Neural cell (in vitro differentiated cells): ENCODE measurements at regions not wholly inside any gene's neighbourhood (a gene's known extent, or its start where the extent isn't known, plus 50 kb on each side); places are given as distances from the start of the nearest gene placed in this dataset.

Experiments used
- H2AFZ ChIP-seq: fragments of 200-600, 300-800 bp; sonication (generic), shearing (Covaris generic); 2 replicates; pipeline ENCODE4 v1.6.0; 2014; ENCODE audit warnings: low read depth, mild to moderate bottlenecking, antibody characterized with exemption, low read length, moderate library complexity
- H3F3A ChIP-seq: fragments of 200-600 bp; shearing (Covaris generic); 2 replicates; pipeline ENCODE4 v1.6.1; 2016; ENCODE audit warnings: mild to moderate bottlenecking, moderate library complexity, mixed read lengths, antibody characterized with exemption, low read length; ENCODE audit not compliant: insufficient read depth, poor library complexity, severe bottlenecking
- H3K27ac ChIP-seq: fragments of 200-600, 300-800 bp; sonication (generic), shearing (Covaris generic); 2 replicates; pipeline ENCODE4 v1.5.1; 2014; ENCODE audit warnings: mild to moderate bottlenecking, low read length, moderate library complexity
- H3K27me3 ChIP-seq: fragments of 300-800, 200-600 bp; sonication (generic), shearing (Covaris generic); 2 replicates; pipeline ENCODE4 v1.6.0; 2014; ENCODE audit warnings: mild to moderate bottlenecking, low read depth, low read length, moderate library complexity; ENCODE audit not compliant: insufficient read depth
- H3K36me3 ChIP-seq: fragments of 300-800, 200-600 bp; sonication (generic), shearing (Covaris generic); 2 replicates; pipeline ENCODE4 v1.5.1; 2014; ENCODE audit warnings: mild to moderate bottlenecking, antibody characterized with exemption, low read length, moderate library complexity; ENCODE audit not compliant: insufficient read depth
- H3K4me2 ChIP-seq: fragments of 300-800, 200-600 bp; sonication (generic), shearing (Covaris generic); 2 replicates; pipeline ENCODE4 v1.6.0; 2014; ENCODE audit warnings: mild to moderate bottlenecking, low read length
- H3K4me3 ChIP-seq: fragments of 300-800, 200-600 bp; sonication (generic), shearing (Covaris generic); 2 replicates; pipeline ENCODE4 v1.5.1; 2014; ENCODE audit warnings: mild to moderate bottlenecking, low read length, moderate library complexity
- H3K79me2 ChIP-seq: fragments of 200-600 bp; shearing (Covaris generic); replicated peaks from 2 replicates; pipeline ENCODE4 v1.6.0; 2014; ENCODE audit warnings: mild to moderate bottlenecking, low read length, moderate library complexity; ENCODE audit not compliant: insufficient read depth
- H3K9ac ChIP-seq: fragments of 300-800, 200-600 bp; sonication (generic), shearing (Covaris generic); 2 replicates; pipeline ENCODE4 v1.6.1; 2016; ENCODE audit warnings: mild to moderate bottlenecking, low read length, mixed read lengths
- H3K9me2 ChIP-seq: fragments of 200-600 bp; shearing (Covaris generic); 2 replicates; pipeline ENCODE4 v1.6.1; 2016; ENCODE audit warnings: mild to moderate bottlenecking, low read length, mixed read lengths; ENCODE audit not compliant: insufficient read depth
- H3K9me3 ChIP-seq: fragments of 200-600, 300-800 bp; sonication (generic), shearing (Covaris generic); 2 replicates; pipeline ENCODE4 v1.6.1; 2016; ENCODE audit warnings: mild to moderate bottlenecking, mixed run types, low read length, moderate library complexity, mixed read lengths
- H4K20me1 ChIP-seq: fragments of 200-600 bp; shearing (Covaris generic); 2 replicates; pipeline ENCODE4 v1.6.1; 2016; ENCODE audit warnings: mild to moderate bottlenecking, mixed run types; ENCODE audit not compliant: insufficient read depth
- EP300 ChIP-seq: fragments of 450-650 bp; conservative IDR thresholded peaks from 2 replicates; pipeline ENCODE4 v1.6.1; 2014; ENCODE audit warnings: antibody characterized with exemption, mild to moderate bottlenecking, moderate library complexity; ENCODE audit not compliant: poor library complexity, severe bottlenecking
- EZH2 ChIP-seq: fragments of 200-600, 300-800 bp; shearing (Covaris generic), sonication (generic); IDR thresholded peaks from 2 replicates; pipeline ENCODE4 v1.6.1; 2014; ENCODE audit warnings: antibody characterized with exemption, low read length, borderline replicate concordance, mild to moderate bottlenecking; ENCODE audit not compliant: insufficient read depth, poor library complexity, severe bottlenecking
- MXI1 ChIP-seq: fragments of 450-650 bp; conservative IDR thresholded peaks from 2 replicates; pipeline ENCODE4 v1.6.1; 2014; ENCODE audit warnings: antibody characterized with exemption, mild to moderate bottlenecking; ENCODE audit not compliant: poor library complexity, severe bottlenecking
- POLR2AphosphoS5 ChIP-seq: IDR thresholded peaks from 2 replicates; pipeline ENCODE4 v1.6.1; 2012
- RAD21 ChIP-seq: fragments of 450-650 bp; conservative IDR thresholded peaks from 2 replicates; pipeline ENCODE4 v1.6.1; 2014; ENCODE audit warnings: antibody characterized with exemption, mild to moderate bottlenecking, moderate library complexity
- SMC3 ChIP-seq: fragments of 450-650 bp; conservative IDR thresholded peaks from 2 replicates; pipeline ENCODE4 v1.6.1; 2014; ENCODE audit warnings: antibody characterized with exemption, mild to moderate bottlenecking, moderate library complexity; ENCODE audit not compliant: poor library complexity
- TAF1 ChIP-seq: IDR thresholded peaks from 2 replicates; pipeline ENCODE4 v1.6.1; 2012; ENCODE audit warnings: low read depth
- TF ChIP-seq, protein P1 (sequence below): fragments of 450-650 bp; IDR thresholded peaks from 2 replicates; pipeline ENCODE4 v1.5.1; 2014; ENCODE audit warnings: antibody characterized with exemption, mild to moderate bottlenecking, moderate library complexity; ENCODE audit not compliant: poor library complexity, severe bottlenecking
- TF ChIP-seq, protein P2 (sequence below): IDR thresholded peaks from 2 replicates; pipeline ENCODE4 v1.6.1; 2012; ENCODE audit warnings: borderline replicate concordance

DNA sequence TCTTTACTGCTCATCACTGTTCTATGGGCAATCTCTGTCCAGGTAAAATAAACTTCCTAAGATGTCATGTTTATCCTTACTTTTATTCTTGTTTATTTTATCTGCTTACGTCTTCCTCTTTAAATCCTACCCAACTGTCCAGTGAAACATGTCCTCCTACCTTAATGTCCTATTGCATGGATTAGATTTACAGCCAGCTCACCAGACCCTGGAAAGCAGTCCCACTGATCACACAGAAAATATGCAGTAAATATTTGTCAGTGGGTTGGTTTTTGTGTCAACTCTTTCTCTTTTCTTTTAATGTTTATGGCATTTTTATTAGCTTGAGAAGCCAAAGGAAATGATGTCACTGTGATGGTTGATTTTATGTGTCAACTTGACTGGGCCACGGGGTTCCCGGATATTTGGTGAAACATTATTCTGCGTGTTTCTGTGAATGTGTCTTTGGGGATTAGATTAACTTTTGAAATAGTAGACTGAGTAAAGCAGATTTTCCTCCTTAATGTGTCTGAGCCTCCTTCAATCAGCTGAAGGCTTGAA lies 258.3 kb downstream of the SRGAP2C start:
- Histone ChIP-seq H3K27ac (no peak overlapping the region), H3K79me2 (no peaks in the 10 kb centered on the region), H3K4me3 (no peak overlapping the region), H3K4me2 (no peak overlapping the region), H3K9me3 (no peaks in the 10 kb centered on the region), H3K9me2 (no peaks in the 10 kb centered on the region), H3K27me3 (no peaks in the 10 kb centered on the region), H2AFZ (no peak overlapping the region), H3K9ac (no peak overlapping the region), H3F3A (no peaks in the 10 kb centered on the region), H4K20me1 (no peaks in the 10 kb centered on the region), H3K36me3 (no peaks in the 10 kb centered on the region)
- TF ChIP-seq, protein P1, sequence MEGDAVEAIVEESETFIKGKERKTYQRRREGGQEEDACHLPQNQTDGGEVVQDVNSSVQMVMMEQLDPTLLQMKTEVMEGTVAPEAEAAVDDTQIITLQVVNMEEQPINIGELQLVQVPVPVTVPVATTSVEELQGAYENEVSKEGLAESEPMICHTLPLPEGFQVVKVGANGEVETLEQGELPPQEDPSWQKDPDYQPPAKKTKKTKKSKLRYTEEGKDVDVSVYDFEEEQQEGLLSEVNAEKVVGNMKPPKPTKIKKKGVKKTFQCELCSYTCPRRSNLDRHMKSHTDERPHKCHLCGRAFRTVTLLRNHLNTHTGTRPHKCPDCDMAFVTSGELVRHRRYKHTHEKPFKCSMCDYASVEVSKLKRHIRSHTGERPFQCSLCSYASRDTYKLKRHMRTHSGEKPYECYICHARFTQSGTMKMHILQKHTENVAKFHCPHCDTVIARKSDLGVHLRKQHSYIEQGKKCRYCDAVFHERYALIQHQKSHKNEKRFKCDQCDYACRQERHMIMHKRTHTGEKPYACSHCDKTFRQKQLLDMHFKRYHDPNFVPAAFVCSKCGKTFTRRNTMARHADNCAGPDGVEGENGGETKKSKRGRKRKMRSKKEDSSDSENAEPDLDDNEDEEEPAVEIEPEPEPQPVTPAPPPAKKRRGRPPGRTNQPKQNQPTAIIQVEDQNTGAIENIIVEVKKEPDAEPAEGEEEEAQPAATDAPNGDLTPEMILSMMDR, result no peak
- TF ChIP-seq MXI1, result no peak
- no peak for TF ChIP-seq EP300
- no peak for TF ChIP-seq SMC3
- TF ChIP-seq RAD21, result no peak
- no peak for TF ChIP-seq EZH2
- no peak for TF ChIP-seq POLR2AphosphoS5
- TF ChIP-seq TAF1, result no peak
- TF ChIP-seq, protein P2, sequence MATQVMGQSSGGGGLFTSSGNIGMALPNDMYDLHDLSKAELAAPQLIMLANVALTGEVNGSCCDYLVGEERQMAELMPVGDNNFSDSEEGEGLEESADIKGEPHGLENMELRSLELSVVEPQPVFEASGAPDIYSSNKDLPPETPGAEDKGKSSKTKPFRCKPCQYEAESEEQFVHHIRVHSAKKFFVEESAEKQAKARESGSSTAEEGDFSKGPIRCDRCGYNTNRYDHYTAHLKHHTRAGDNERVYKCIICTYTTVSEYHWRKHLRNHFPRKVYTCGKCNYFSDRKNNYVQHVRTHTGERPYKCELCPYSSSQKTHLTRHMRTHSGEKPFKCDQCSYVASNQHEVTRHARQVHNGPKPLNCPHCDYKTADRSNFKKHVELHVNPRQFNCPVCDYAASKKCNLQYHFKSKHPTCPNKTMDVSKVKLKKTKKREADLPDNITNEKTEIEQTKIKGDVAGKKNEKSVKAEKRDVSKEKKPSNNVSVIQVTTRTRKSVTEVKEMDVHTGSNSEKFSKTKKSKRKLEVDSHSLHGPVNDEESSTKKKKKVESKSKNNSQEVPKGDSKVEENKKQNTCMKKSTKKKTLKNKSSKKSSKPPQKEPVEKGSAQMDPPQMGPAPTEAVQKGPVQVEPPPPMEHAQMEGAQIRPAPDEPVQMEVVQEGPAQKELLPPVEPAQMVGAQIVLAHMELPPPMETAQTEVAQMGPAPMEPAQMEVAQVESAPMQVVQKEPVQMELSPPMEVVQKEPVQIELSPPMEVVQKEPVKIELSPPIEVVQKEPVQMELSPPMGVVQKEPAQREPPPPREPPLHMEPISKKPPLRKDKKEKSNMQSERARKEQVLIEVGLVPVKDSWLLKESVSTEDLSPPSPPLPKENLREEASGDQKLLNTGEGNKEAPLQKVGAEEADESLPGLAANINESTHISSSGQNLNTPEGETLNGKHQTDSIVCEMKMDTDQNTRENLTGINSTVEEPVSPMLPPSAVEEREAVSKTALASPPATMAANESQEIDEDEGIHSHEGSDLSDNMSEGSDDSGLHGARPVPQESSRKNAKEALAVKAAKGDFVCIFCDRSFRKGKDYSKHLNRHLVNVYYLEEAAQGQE, result no peak

DNA sequence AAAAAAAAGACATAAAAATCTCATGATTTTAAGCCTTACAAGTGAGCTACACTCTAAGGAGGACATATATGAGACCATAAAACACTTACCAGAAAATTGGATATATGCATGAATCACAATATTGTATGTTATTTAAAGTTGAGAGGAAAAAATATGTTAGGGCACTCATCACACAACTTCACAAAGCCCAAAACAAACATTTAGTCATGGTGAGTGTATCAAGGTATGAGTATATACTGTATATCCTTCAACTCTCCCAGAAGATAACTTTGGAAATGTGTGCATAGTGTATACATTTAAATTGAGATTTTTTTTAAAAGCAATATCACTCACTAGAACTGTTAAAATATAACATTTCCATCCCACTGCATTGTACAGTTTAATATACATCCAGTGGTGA lies 259.3 kb downstream of the SRGAP2C start:
- TF ChIP-seq, protein P1, result no peak
- no peak for TF ChIP-seq SMC3
- no peak for TF ChIP-seq EP300
- no peak for TF ChIP-seq TAF1
- TF ChIP-seq MXI1, result no peak
- TF ChIP-seq RAD21, result no peak
- TF ChIP-seq POLR2AphosphoS5, result no peak
- TF ChIP-seq EZH2, result no peak
- TF ChIP-seq, protein P2, result no peak
- Histone ChIP-seq H3K27me3 (no peaks in the 10 kb centered on the region), H2AFZ (no peak overlapping the region), H3K9me2 (no peaks in the 10 kb centered on the region), H3K79me2 (no peaks in the 10 kb centered on the region), H3F3A (no peaks in the 10 kb centered on the region), H3K36me3 (no peaks in the 10 kb centered on the region), H3K9me3 (no peaks in the 10 kb centered on the region), H3K9ac (no peak overlapping the region), H3K4me2 (no peak overlapping the region), H4K20me1 (no peaks in the 10 kb centered on the region), H3K4me3 (no peak overlapping the region), H3K27ac (no peak overlapping the region)
